COR-L47 (cell line): ENCODE measurements at regions not wholly inside any gene's neighbourhood (a gene's known extent, or its start where the extent isn't known, plus 50 kb on each side); places are given as distances from the start of the nearest gene placed in this dataset.
"Not testable (repeated sequence)": the region's sequence is repeated elsewhere in the genome, so short reads cannot be mapped to it uniquely, and the experiment has no call there.

ENCODE experiments used
- DNase-seq: peaks from one replicate; lab custom pipeline; 2025; lab: John Stamatoyannopoulos, UW

GRCh38 chr5:87199704-87200103 lies 68.0 kb upstream of the RASA1 start:
- not testable (repeated sequence) for DNase-seq

- DNase-seq = no peak
Observed at GRCh38 chr5:87210076-87210475, 57.6 kb upstream of the RASA1 start.

- DNase-seq = no peak
Observed at GRCh38 chr5:87210743-87211142, 56.9 kb upstream of the RASA1 start.

- DNase-seq = no peak
Observed at GRCh38 chr5:87211676-87212075, 56.0 kb upstream of the RASA1 start.

- DNase-seq = not testable (repeated sequence)
Observed at GRCh38 chr5:87212183-87212582, 55.5 kb upstream of the RASA1 start.

- not testable (repeated sequence) for DNase-seq
Observed at GRCh38 chr5:87217480-87217879, 50.2 kb upstream of the RASA1 start.
